WTC11 (cell line): ENCODE measurements at regions not wholly inside any gene's neighbourhood (a gene's known extent, or its start where the extent isn't known, plus 50 kb on each side); places are given as distances from the start of the nearest gene placed in this dataset.

Experiments
- ATAC-seq: fragments of 200-7000 bp; cut with Tn5 transposase; 2 replicates; pipeline ENCODE4 v1.10.0; 2021; ENCODE audit warnings: mild to moderate bottlenecking, moderate library complexity
- CTCF ChIA-PET: fragments of 300-600 bp; sonication (Branson Sonifier 250); formaldehyde crosslinking; loops from one replicate; lab custom pipeline; 2021; ENCODE audit warnings: antibody characterized with exemption; lab: Charles Lee
- POLR2A ChIA-PET: fragments of 350-600 bp; sonication (Branson Sonifier 250); formaldehyde crosslinking; loops from one replicate; lab custom pipeline; 2021; ENCODE audit warnings: antibody characterized with exemption; lab: Charles Lee
- DNase-seq: peaks from one replicate; pipeline ENCODE4 v3.0.0; 2021; ENCODE audit warnings: low spot score
- H3K27ac Mint-ChIP-seq: 2 replicates; pipeline ENCODE4 v1.8.0; 2021; ENCODE audit warnings: mixed read lengths
- H3K27me3 Mint-ChIP-seq: 2 replicates; pipeline ENCODE4 v1.8.0; 2021; ENCODE audit warnings: low read depth, mild to moderate bottlenecking, moderate library complexity, mixed read lengths
- H3K36me3 Mint-ChIP-seq: 2 replicates; pipeline ENCODE4 v1.8.0; 2021; ENCODE audit warnings: mixed read lengths
- H3K4me1 Mint-ChIP-seq: 2 replicates; pipeline ENCODE4 v1.8.0; 2022; ENCODE audit warnings: mixed read lengths
- H3K4me3 Mint-ChIP-seq: 2 replicates; pipeline ENCODE4 v1.8.0; 2021; ENCODE audit warnings: mild to moderate bottlenecking, moderate library complexity, mixed read lengths
- H3K9me3 Mint-ChIP-seq: 2 replicates; pipeline ENCODE4 v1.8.0; 2021; ENCODE audit warnings: mixed read lengths
- ARID4B ChIP-seq: sonication (generic); formaldehyde crosslinking; IDR thresholded peaks from 2 replicates; pipeline ENCODE4 v1.8.0; 2023; ENCODE audit warnings: missing genetic modification reagents, mild to moderate bottlenecking, borderline replicate concordance
- ATF1 ChIP-seq: sonication (generic); formaldehyde crosslinking; IDR thresholded peaks from 2 replicates; pipeline ENCODE4 v1.8.1; 2023; ENCODE audit warnings: mild to moderate bottlenecking, moderate library complexity, missing genetic modification reagents
- ATF3 ChIP-seq: sonication (generic); formaldehyde crosslinking; conservative IDR thresholded peaks from 2 replicates; pipeline ENCODE4 v1.8.1; 2022; ENCODE audit warnings: mild to moderate bottlenecking, missing genetic modification reagents
- ATF6 ChIP-seq: sonication (generic); formaldehyde crosslinking; IDR thresholded peaks from 2 replicates; pipeline ENCODE4 v1.8.1; 2023; ENCODE audit warnings: mild to moderate bottlenecking, missing genetic modification reagents
- CDX4 ChIP-seq: fragments of 250-450 bp; sonication (Bioruptor Pico); IDR thresholded peaks from 2 replicates; pipeline ENCODE4 v1.9.0; 2021; ENCODE audit warnings: moderate library complexity, mild to moderate bottlenecking, inconsistent platforms, borderline replicate concordance
- EMX1 ChIP-seq: fragments of 250-450 bp; sonication (Bioruptor Pico); IDR thresholded peaks from 2 replicates; pipeline ENCODE4 v1.8.0; 2021; ENCODE audit warnings: mild to moderate bottlenecking
- FOXP4 ChIP-seq: sonication (generic); formaldehyde crosslinking; IDR thresholded peaks from 2 replicates; pipeline ENCODE4 v1.8.0; 2022; ENCODE audit warnings: mild to moderate bottlenecking, missing genetic modification reagents
- GABPB1 ChIP-seq: sonication (generic); formaldehyde crosslinking; IDR thresholded peaks from 2 replicates; pipeline ENCODE4 v1.8.1; 2023; ENCODE audit warnings: mild to moderate bottlenecking, missing genetic modification reagents
- JAZF1 ChIP-seq: fragments of 250-450 bp; sonication (Bioruptor Pico); IDR thresholded peaks from 2 replicates; pipeline ENCODE4 v1.9.0; 2021; ENCODE audit warnings: moderate library complexity, mild to moderate bottlenecking, inconsistent platforms
- KAT7 ChIP-seq: sonication (generic); formaldehyde crosslinking; IDR thresholded peaks from 2 replicates; pipeline ENCODE4 v1.8.1; 2023; ENCODE audit warnings: missing genetic modification reagents, mild to moderate bottlenecking, borderline replicate concordance
- MXD4 ChIP-seq: fragments of 250-450 bp; sonication (Bioruptor Pico); IDR thresholded peaks from 2 replicates; pipeline ENCODE4 v1.8.0; 2021; ENCODE audit warnings: mild to moderate bottlenecking, moderate library complexity, borderline replicate concordance
- NFATC4 ChIP-seq: fragments of 250-450 bp; sonication (Bioruptor Pico); IDR thresholded peaks from 2 replicates; pipeline ENCODE4 v1.9.0; 2021; ENCODE audit warnings: mild to moderate bottlenecking
- NR1H2 ChIP-seq: sonication (generic); formaldehyde crosslinking; IDR thresholded peaks from 2 replicates; pipeline ENCODE4 v1.9.0; 2021; ENCODE audit warnings: mild to moderate bottlenecking, moderate library complexity, missing genetic modification reagents
- OVOL2 ChIP-seq: fragments of 250-450 bp; sonication (Bioruptor Pico); IDR thresholded peaks from 2 replicates; pipeline ENCODE4 v1.9.0; 2021; ENCODE audit warnings: mild to moderate bottlenecking, borderline replicate concordance
- RORB ChIP-seq: fragments of 250-450 bp; sonication (Bioruptor Pico); IDR thresholded peaks from 2 replicates; pipeline ENCODE4 v1.9.0; 2021; ENCODE audit warnings: mild to moderate bottlenecking
- TEAD1 ChIP-seq: sonication (generic); formaldehyde crosslinking; IDR thresholded peaks from 2 replicates; pipeline ENCODE4 v1.8.0; 2022; ENCODE audit warnings: mild to moderate bottlenecking, missing genetic modification reagents
- ZNF219 ChIP-seq: sonication (generic); formaldehyde crosslinking; IDR thresholded peaks from 2 replicates; pipeline ENCODE4 v1.8.0; 2023; ENCODE audit warnings: missing genetic modification reagents, mild to moderate bottlenecking, borderline replicate concordance
- ZNF396 ChIP-seq: fragments of 250-450 bp; sonication (Bioruptor Pico); IDR thresholded peaks from 2 replicates; pipeline ENCODE4 v1.8.0; 2021; ENCODE audit warnings: mild to moderate bottlenecking, moderate library complexity, borderline replicate concordance
- ZSCAN18 ChIP-seq: fragments of 250-450 bp; sonication (Bioruptor Pico); IDR thresholded peaks from 2 replicates; pipeline ENCODE4 v2.1.2; 2022; ENCODE audit warnings: mild to moderate bottlenecking, moderate library complexity

- Mint-ChIP-seq H3K4me3 (no peak overlapping the region), H3K9me3 (no peaks in the 10 kb centered on the region), H3K36me3 (no peaks in the 10 kb centered on the region), H3K27me3 (no peaks in the 10 kb centered on the region), H3K27ac (no peak overlapping the region), H3K4me1 (no peaks in the 10 kb centered on the region)
- no peak for DNase-seq
- ChIA-PET CTCF (no interaction called here), POLR2A (no interaction called here)
- ATAC-seq = no peak
- TF ChIP-seq KAT7 (CRISPR knock-in tag) (no peak), RORB (CRISPR knock-in tag) (no peak), NR1H2 (CRISPR knock-in tag) (no peak), CDX4 (CRISPR knock-in tag) (no peak), ATF1 (CRISPR knock-in tag) (no peak)
- TF ChIP-seq, all 79 proteins: peak for 0
Measured at GRCh38 chr2:49860834-49861233, 706.5 kb upstream of the FSHR start.

GRCh38 chr2:49860170-49860569, 705.9 kb upstream of the FSHR start:
- Mint-ChIP-seq H3K9me3 (no peaks in the 10 kb centered on the region), H3K36me3 (no peaks in the 10 kb centered on the region), H3K27ac (no peak overlapping the region), H3K4me3 (no peak overlapping the region), H3K4me1 (no peaks in the 10 kb centered on the region), H3K27me3 (no peaks in the 10 kb centered on the region)
- no peak for ATAC-seq
- POLR2A ChIA-PET = no interaction called here
- no peak for DNase-seq
- TF ChIP-seq GABPB1 (no peak), ZNF396 (CRISPR knock-in tag) (no peak), EMX1 (CRISPR knock-in tag) (no peak), ZSCAN18 (CRISPR knock-in tag) (no peak), ATF6 (CRISPR knock-in tag) (no peak), ATF1 (CRISPR knock-in tag) (no peak), NR1H2 (CRISPR knock-in tag) (no peak), ZNF219 (CRISPR knock-in tag) (no peak), CDX4 (CRISPR knock-in tag) (no peak), TEAD1 (CRISPR knock-in tag) (no peak), JAZF1 (CRISPR knock-in tag) (no peak), MXD4 (CRISPR knock-in tag) (no peak)
- CTCF ChIA-PET = no interaction called here

- no peak overlapping the region for H3K4me3 Mint-ChIP-seq
- no peaks in the 10 kb centered on the region for H3K4me1 Mint-ChIP-seq
- DNase-seq (no peak), ATAC-seq (no peak)
- no peaks in the 10 kb centered on the region for H3K36me3 Mint-ChIP-seq
- H3K27ac Mint-ChIP-seq = no peak overlapping the region
- no peaks in the 10 kb centered on the region for H3K9me3 Mint-ChIP-seq
- CTCF ChIA-PET = no interaction called here
- no peaks in the 10 kb centered on the region for H3K27me3 Mint-ChIP-seq
- POLR2A ChIA-PET = no interaction called here
- no peak for TF ChIP-seq NFATC4 (CRISPR knock-in tag)
- no peak for TF ChIP-seq OVOL2 (CRISPR knock-in tag)
- TF ChIP-seq ARID4B = no peak
- no peak for TF ChIP-seq ATF3
- no peak for TF ChIP-seq ATF6 (CRISPR knock-in tag)
- TF ChIP-seq FOXP4 = no peak
Measured at GRCh38 chr2:49858657-49859056, 704.3 kb upstream of the FSHR start.
